HG03064 (cell line): ENCODE measurements at regions not wholly inside any gene's neighbourhood (a gene's known extent, or its start where the extent isn't known, plus 50 kb on each side); places are given as distances from the start of the nearest gene placed in this dataset.

Experiments
- ATAC-seq: cut with Tn5 transposase; IDR thresholded peaks from one replicate; pipeline ENCODE4 v1.9.1; 2021; ENCODE audit warnings: low read depth; ENCODE audit not compliant: unreplicated experiment

GRCh38 chr2:183606718-183607085, 482.5 kb downstream of the NUP35 start:
- ATAC-seq, result no peak

GRCh38 chr2:183607995-183608394, 483.8 kb downstream of the NUP35 start:
- no peak for ATAC-seq

- ATAC-seq, result no peak
Observed at GRCh38 chr2:183608747-183609146, 484.5 kb downstream of the NUP35 start.

- no peak for ATAC-seq
Observed at GRCh38 chr2:183610724-183611123, 486.5 kb downstream of the NUP35 start.

- ATAC-seq, result no peak
Observed at GRCh38 chr2:183614799-183615435, 490.7 kb downstream of the NUP35 start.

- no peak for ATAC-seq
Observed at GRCh38 chr2:183623227-183623626, 499.0 kb downstream of the NUP35 start.

- no peak for ATAC-seq
Observed at GRCh38 chr2:183630964-183631363, 506.7 kb downstream of the NUP35 start.

GRCh38 chr2:183656121-183656520, 531.9 kb downstream of the NUP35 start:
- no peak for ATAC-seq

GRCh38 chr2:183665425-183665824, 541.2 kb downstream of the NUP35 start:
- ATAC-seq, result no peak

GRCh38 chr2:183666031-183666430, 541.8 kb downstream of the NUP35 start:
- ATAC-seq, result no peak

- no peak for ATAC-seq
Observed at GRCh38 chr2:183671233-183671632, 547.0 kb downstream of the NUP35 start.

- no peak for ATAC-seq
Observed at GRCh38 chr2:183678908-183679307, 554.7 kb downstream of the NUP35 start.

GRCh38 chr2:183680573-183680972, 556.3 kb downstream of the NUP35 start:
- no peak for ATAC-seq

GRCh38 chr2:183684686-183685085, 560.4 kb downstream of the NUP35 start:
- no peak for ATAC-seq

- no peak for ATAC-seq
Observed at GRCh38 chr2:183696028-183696427, 571.8 kb downstream of the NUP35 start.

GRCh38 chr2:183709829-183710228, 585.6 kb downstream of the NUP35 start:
- ATAC-seq, result no peak

GRCh38 chr2:183718246-183718645, 594.0 kb downstream of the NUP35 start:
- ATAC-seq, result no peak

- no peak for ATAC-seq
Observed at GRCh38 chr2:183723278-183723677, 599.0 kb downstream of the NUP35 start.

GRCh38 chr2:183729380-183729779, 605.1 kb downstream of the NUP35 start:
- ATAC-seq, result no peak

- no peak for ATAC-seq
Observed at GRCh38 chr2:183740241-183740640, 616.0 kb downstream of the NUP35 start.

- ATAC-seq, result no peak
Observed at GRCh38 chr2:183752571-183752970, 628.3 kb downstream of the NUP35 start.

- ATAC-seq, result no peak
Observed at GRCh38 chr2:183759033-183759432, 634.8 kb downstream of the NUP35 start.

- ATAC-seq, result no peak
Observed at GRCh38 chr2:183773775-183774174, 649.5 kb downstream of the NUP35 start.
